CD4-positive, alpha-beta memory T cell (primary cell): ENCODE measurements at regions not wholly inside any gene's neighbourhood (a gene's known extent, or its start where the extent isn't known, plus 50 kb on each side); places are given as distances from the start of the nearest gene placed in this dataset.
"Not testable (repeated sequence)": the region's sequence is repeated elsewhere in the genome, so short reads cannot be mapped to it uniquely, and the experiment has no call there.

Experiments used
- CTCF ChIA-PET: fragments of 350-600 bp; sonication (Branson Sonifier 250); formaldehyde crosslinking; loops from one replicate; lab custom pipeline; 2021; ENCODE audit warnings: inconsistent platforms; ENCODE audit not compliant: partially characterized antibody; lab: Charles Lee
- POLR2A ChIA-PET: fragments of 350-600 bp; sonication (Branson Sonifier 250); formaldehyde crosslinking; loops from one replicate; lab custom pipeline; 2021; ENCODE audit not compliant: partially characterized antibody; lab: Charles Lee
- DNase-seq, 5 donors: peaks; one replicate each; pipeline versions ENCODE4 v3.0.0 to v3.0.0-alpha.2; 2020 to 2022; ENCODE audit warnings: mixed read lengths in 1 of 5
- H3K27ac ChIP-seq: one replicate; pipeline ENCODE4 v1.7.0; 2013; ENCODE audit warnings: low read depth, low read length
- H3K27me3 ChIP-seq: 2 replicates; pipeline ENCODE4 v1.7.0; 2013; ENCODE audit warnings: mild to moderate bottlenecking, low read length, moderate library complexity; ENCODE audit not compliant: insufficient read depth
- H3K36me3 ChIP-seq: 2 replicates; pipeline ENCODE4 v1.7.0; 2013; ENCODE audit warnings: mild to moderate bottlenecking, low read length, moderate library complexity; ENCODE audit not compliant: insufficient read depth
- H3K4me1 ChIP-seq: 2 replicates; pipeline ENCODE4 v1.7.0; 2013; ENCODE audit warnings: mild to moderate bottlenecking, low read length, moderate library complexity; ENCODE audit not compliant: insufficient read depth
- H3K4me3 ChIP-seq, 2 donors: one replicate each; pipeline ENCODE4 v1.7.0; 2013; ENCODE audit warnings: low read length in 2 of 2, mild to moderate bottlenecking in 1 of 2
- H3K9me3 ChIP-seq, 2 donors: one replicate each; pipeline ENCODE4 v1.7.0; 2013; ENCODE audit warnings: low read length in 2 of 2, control low read depth in 1 of 2; ENCODE audit not compliant: control insufficient read depth in 1 of 2
- H3K27ac Mint-ChIP-seq, 7 donors: one replicate each; pipeline ENCODE4 v1.8.0; 2020 to 2021; ENCODE audit warnings: mixed read lengths in 7 of 7, mild to moderate bottlenecking in 6 of 7, inconsistent platforms in 3 of 7, moderate library complexity in 3 of 7
- H3K27me3 Mint-ChIP-seq, 2 donors: one replicate each; pipeline ENCODE4 v1.8.0; 2020 to 2021; ENCODE audit warnings: mixed read lengths in 2 of 2
- H3K36me3 Mint-ChIP-seq, 2 donors: one replicate each; pipeline ENCODE4 v1.8.0; 2020 to 2021; ENCODE audit warnings: mixed read lengths in 2 of 2, inconsistent platforms in 1 of 2, mild to moderate bottlenecking in 1 of 2
- H3K4me1 Mint-ChIP-seq, 4 donors: one replicate each; pipeline ENCODE4 v1.8.0; 2020 to 2021; ENCODE audit warnings: mixed read lengths in 4 of 4, mild to moderate bottlenecking in 1 of 4
- H3K4me3 Mint-ChIP-seq, 8 donors: one replicate each; pipeline ENCODE4 v1.8.0; 2020 to 2021; ENCODE audit warnings: mixed read lengths in 8 of 8, mild to moderate bottlenecking in 7 of 8, moderate library complexity in 6 of 8, inconsistent platforms in 3 of 8
- H3K9me3 Mint-ChIP-seq, 8 donors: one replicate each; pipeline ENCODE4 v1.8.0; 2020 to 2021; ENCODE audit warnings: mixed read lengths in 8 of 8, mild to moderate bottlenecking in 5 of 8, inconsistent platforms in 3 of 8, moderate library complexity in 1 of 8
- intact Hi-C: fragments of 100-400 bp; cut with micrococcal nuclease; formaldehyde crosslinking; loops from one replicate; pipeline ENCODE4 v1.15.1; 2023

GRCh38 chr6:114865506-114865905 is 522.7 kb upstream of the HS3ST5 start:
- H3K4me1 Mint-ChIP-seq, H3K9me3 Mint-ChIP-seq, H3K27me3 ChIP-seq, H3K27ac Mint-ChIP-seq, H3K36me3 Mint-ChIP-seq, intact Hi-C loops, H3K4me1 ChIP-seq, H3K36me3 ChIP-seq, DNase-seq, H3K27me3 Mint-ChIP-seq, H3K9me3 ChIP-seq, H3K4me3 ChIP-seq, H3K27ac ChIP-seq, CTCF ChIA-PET, H3K4me3 Mint-ChIP-seq, POLR2A ChIA-PET: not testable (repeated sequence)

- no peak for DNase-seq
- no peaks in the 10 kb centered on the region for H3K4me1 Mint-ChIP-seq
- no peaks in the 10 kb centered on the region for H3K36me3 Mint-ChIP-seq
- intact Hi-C loops, result no loop called here
- no peak overlapping the region for H3K4me3 Mint-ChIP-seq
- H3K36me3 ChIP-seq, result no peaks in the 10 kb centered on the region
- H3K27me3 Mint-ChIP-seq, result no peaks in the 10 kb centered on the region
- H3K4me1 ChIP-seq, result no peaks in the 10 kb centered on the region
- H3K27ac ChIP-seq, result no peak overlapping the region
- POLR2A ChIA-PET, result no interaction called here
- no peaks in the 10 kb centered on the region for H3K27me3 ChIP-seq
- H3K4me3 ChIP-seq, result no peak overlapping the region
- peaks cover 0 to 11% (median 4%) of the 10 kb centered on the region in 8 donors for H3K9me3 Mint-ChIP-seq
- CTCF ChIA-PET, result no interaction called here
- H3K9me3 ChIP-seq, result no peaks in the 10 kb centered on the region
- H3K27ac Mint-ChIP-seq, result no peak overlapping the region
Observed at GRCh38 chr6:114863610-114864009, 520.8 kb upstream of the HS3ST5 start.

- no peak overlapping the region for H3K27ac Mint-ChIP-seq
- H3K4me3 Mint-ChIP-seq, result no peak overlapping the region
- H3K9me3 Mint-ChIP-seq, result peaks cover 0 to 11% (median 5%) of the 10 kb centered on the region in 8 donors
- H3K27me3 ChIP-seq, result no peaks in the 10 kb centered on the region
- ChIA-PET POLR2A (no interaction called here), CTCF (no interaction called here)
- H3K4me1 ChIP-seq, result no peaks in the 10 kb centered on the region
- DNase-seq, result no peak
- no peaks in the 10 kb centered on the region for H3K27me3 Mint-ChIP-seq
- H3K9me3 ChIP-seq, result no peaks in the 10 kb centered on the region
- no peak overlapping the region for H3K27ac ChIP-seq
- H3K4me3 ChIP-seq, result no peak overlapping the region
- intact Hi-C loops, result no loop called here
- no peaks in the 10 kb centered on the region for H3K4me1 Mint-ChIP-seq
- no peaks in the 10 kb centered on the region for H3K36me3 Mint-ChIP-seq
- H3K36me3 ChIP-seq, result no peaks in the 10 kb centered on the region
Observed at GRCh38 chr6:114862819-114863218, 520.0 kb upstream of the HS3ST5 start.

GRCh38 chr6:114862064-114862463 is 519.2 kb upstream of the HS3ST5 start:
- CTCF ChIA-PET, result no interaction called here
- Histone ChIP-seq H3K27ac (no peak overlapping the region), H3K36me3 (no peaks in the 10 kb centered on the region), H3K27me3 (no peaks in the 10 kb centered on the region), H3K4me3 (no peak overlapping the region), H3K4me1 (no peaks in the 10 kb centered on the region), H3K9me3 (no peaks in the 10 kb centered on the region)
- peak overlapping the region in 1 of 8 donors; percentile 29 for H3K4me3 Mint-ChIP-seq
- POLR2A ChIA-PET, result no interaction called here
- no peaks in the 10 kb centered on the region for H3K36me3 Mint-ChIP-seq
- H3K9me3 Mint-ChIP-seq, result peaks cover 0 to 11% (median 6%) of the 10 kb centered on the region in 8 donors
- H3K4me1 Mint-ChIP-seq, result no peaks in the 10 kb centered on the region
- no peak for DNase-seq
- H3K27ac Mint-ChIP-seq, result no peak overlapping the region
- intact Hi-C loops, result no loop called here
- H3K27me3 Mint-ChIP-seq, result no peaks in the 10 kb centered on the region

- Mint-ChIP-seq H3K9me3 (peaks cover 0 to 24% (median 4%) of the 10 kb centered on the region in 8 donors), H3K4me1 (no peaks in the 10 kb centered on the region), H3K27ac (no peak overlapping the region), H3K4me3 (no peak overlapping the region), H3K36me3 (no peaks in the 10 kb centered on the region), H3K27me3 (no peaks in the 10 kb centered on the region)
- no peaks in the 10 kb centered on the region for H3K9me3 ChIP-seq
- no peaks in the 10 kb centered on the region for H3K4me1 ChIP-seq
- intact Hi-C loops, result no loop called here
- DNase-seq, result no peak
- ChIA-PET POLR2A (no interaction called here), CTCF (no interaction called here)
- H3K4me3 ChIP-seq, result no peak overlapping the region
- H3K27ac ChIP-seq, result no peak overlapping the region
- H3K36me3 ChIP-seq, result no peaks in the 10 kb centered on the region
- no peaks in the 10 kb centered on the region for H3K27me3 ChIP-seq
Observed at GRCh38 chr6:114844359-114844758, 501.5 kb upstream of the HS3ST5 start.

- ChIA-PET POLR2A (no interaction called here), CTCF (no interaction called here)
- no peak for DNase-seq
- H3K27me3 ChIP-seq, result no peaks in the 10 kb centered on the region
- H3K36me3 Mint-ChIP-seq, result no peaks in the 10 kb centered on the region
- no peak overlapping the region for H3K27ac ChIP-seq
- H3K36me3 ChIP-seq, result no peaks in the 10 kb centered on the region
- no peak overlapping the region for H3K27ac Mint-ChIP-seq
- H3K9me3 ChIP-seq, result no peaks in the 10 kb centered on the region
- no peaks in the 10 kb centered on the region for H3K4me1 ChIP-seq
- H3K27me3 Mint-ChIP-seq, result no peaks in the 10 kb centered on the region
- peaks cover 0 to 12% (median 4%) of the 10 kb centered on the region in 8 donors for H3K9me3 Mint-ChIP-seq
- intact Hi-C loops, result no loop called here
- no peak overlapping the region for H3K4me3 Mint-ChIP-seq
- no peak overlapping the region for H3K4me3 ChIP-seq
- no peaks in the 10 kb centered on the region for H3K4me1 Mint-ChIP-seq
Observed at GRCh38 chr6:114839019-114839418, 496.2 kb upstream of the HS3ST5 start.

- ChIA-PET CTCF (no interaction called here), POLR2A (no interaction called here)
- no peaks in the 10 kb centered on the region for H3K4me1 Mint-ChIP-seq
- no peaks in the 10 kb centered on the region for H3K36me3 Mint-ChIP-seq
- Histone ChIP-seq H3K9me3 (no peaks in the 10 kb centered on the region), H3K27me3 (no peaks in the 10 kb centered on the region), H3K4me3 (no peak overlapping the region), H3K36me3 (no peaks in the 10 kb centered on the region), H3K4me1 (no peaks in the 10 kb centered on the region), H3K27ac (no peak overlapping the region)
- H3K27me3 Mint-ChIP-seq, result no peaks in the 10 kb centered on the region
- H3K9me3 Mint-ChIP-seq, result peaks cover 0 to 8% (median under 1%) of the 10 kb centered on the region in 8 donors
- intact Hi-C loops, result no loop called here
- no peak overlapping the region for H3K4me3 Mint-ChIP-seq
- DNase-seq, result no peak
- no peak overlapping the region for H3K27ac Mint-ChIP-seq
Observed at GRCh38 chr6:114833211-114833610, 490.4 kb upstream of the HS3ST5 start.

- peaks cover 0 to 8% (median under 1%) of the 10 kb centered on the region in 8 donors for H3K9me3 Mint-ChIP-seq
- H3K27me3 Mint-ChIP-seq, result no peaks in the 10 kb centered on the region
- Histone ChIP-seq H3K27me3 (no peaks in the 10 kb centered on the region), H3K4me3 (no peak overlapping the region), H3K9me3 (peaks cover 0 to 5% of the 10 kb centered on the region in 2 donors), H3K4me1 (no peaks in the 10 kb centered on the region), H3K27ac (no peak overlapping the region), H3K36me3 (no peaks in the 10 kb centered on the region)
- H3K36me3 Mint-ChIP-seq, result no peaks in the 10 kb centered on the region
- H3K4me3 Mint-ChIP-seq, result no peak overlapping the region
- ChIA-PET CTCF (interaction anchor here (0.8 kb wide), 1 partner anchor 15 kb away, joined by 3 read pairs; no protein-coding TSS in a partner anchor), POLR2A (no interaction called here)
- H3K27ac Mint-ChIP-seq, result no peak overlapping the region
- no peaks in the 10 kb centered on the region for H3K4me1 Mint-ChIP-seq
- intact Hi-C loops, result no loop called here
- DNase-seq, result no peak
Observed at GRCh38 chr6:114830515-114830914, 487.7 kb upstream of the HS3ST5 start.
